ENCODE measurements at regions not wholly inside any gene's neighbourhood (a gene's known extent, or its start where the extent isn't known, plus 50 kb on each side); places are given as distances from the start of the nearest gene placed in this dataset.

DNA sequence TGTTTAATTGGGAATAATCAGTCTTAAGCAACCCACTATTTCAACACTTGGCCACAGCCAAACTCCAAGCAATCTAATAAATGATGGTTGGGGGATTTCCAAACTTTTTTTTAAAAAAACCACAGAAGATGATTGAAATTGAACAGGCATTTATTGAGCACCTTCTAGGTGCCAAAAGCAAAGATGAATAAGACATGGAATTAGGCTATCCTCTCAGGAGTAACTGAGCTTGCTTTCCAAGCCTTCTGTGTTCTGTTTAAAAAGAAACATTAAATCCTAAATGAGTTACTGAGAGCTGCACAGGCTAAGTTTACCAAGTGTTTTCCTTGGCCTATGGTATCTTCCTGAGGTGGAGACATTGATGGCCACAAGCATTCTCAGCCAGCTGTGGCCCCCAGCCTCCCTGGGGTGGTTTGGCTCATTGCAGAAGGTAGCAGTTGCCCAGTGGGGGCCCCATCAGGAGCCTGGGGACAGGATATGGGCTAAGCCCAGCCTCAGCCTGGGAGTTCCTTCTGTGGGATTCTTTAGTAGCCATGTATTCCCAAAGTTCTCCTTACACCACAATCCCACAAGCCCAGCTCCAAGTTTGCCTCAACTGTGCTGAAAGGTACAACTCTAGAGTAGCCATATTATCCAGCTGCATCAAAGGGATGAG lies 174.3 kb downstream of the C1D start:
- H3K4me3 ChIP-seq (ENCODE audit: low read length), result no peak overlapping the region
- no peaks in the 10 kb centered on the region for H3K4me1 ChIP-seq (ENCODE audit: control insufficient read depth, insufficient read depth, low read length)
- DNase-seq, result no peak
- no peak overlapping the region for H3K27ac ChIP-seq (ENCODE audit: low read length)
- intact Hi-C loops (cut with DNase I), result no loop called here
- H3K27me3 ChIP-seq (ENCODE audit: control insufficient read depth, insufficient read depth), result no peaks in the 10 kb centered on the region
- no peak for ATAC-seq
- H3K9me3 ChIP-seq (ENCODE audit: control insufficient read depth, low read length), result no peaks in the 10 kb centered on the region

DNA sequence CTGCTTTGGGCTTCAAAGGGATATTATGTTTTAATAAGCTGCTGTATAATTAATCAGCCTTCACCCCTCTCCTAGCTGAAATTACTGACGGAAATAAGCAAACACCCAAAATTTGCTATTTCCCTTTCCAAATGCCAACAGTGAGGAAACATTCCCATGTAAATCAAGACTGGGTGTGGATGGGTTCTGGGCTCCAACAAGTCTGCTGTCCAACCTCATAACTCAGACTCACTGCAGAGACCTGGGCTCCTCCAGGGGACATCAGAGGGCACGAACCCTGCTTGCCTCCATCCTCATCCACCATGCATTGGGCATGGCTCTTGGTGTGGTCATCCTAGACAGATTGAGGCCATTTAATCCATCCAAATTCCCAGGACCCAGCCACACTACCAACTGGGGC lies 173.7 kb downstream of the C1D start:
- Histone ChIP-seq H3K9me3 (ENCODE audit: control insufficient read depth, low read length) (no peaks in the 10 kb centered on the region), H3K27ac (ENCODE audit: low read length) (no peak overlapping the region), H3K4me3 (ENCODE audit: low read length) (no peak overlapping the region), H3K27me3 (ENCODE audit: control insufficient read depth, insufficient read depth) (no peaks in the 10 kb centered on the region), H3K4me1 (ENCODE audit: control insufficient read depth, insufficient read depth, low read length) (no peaks in the 10 kb centered on the region)
- ATAC-seq (no peak), DNase-seq (no peak)
- intact Hi-C loops (cut with DNase I), result no loop called here
- WGBS, result 89% methylated on average over 2 of the region's 2 CpGs

DNA sequence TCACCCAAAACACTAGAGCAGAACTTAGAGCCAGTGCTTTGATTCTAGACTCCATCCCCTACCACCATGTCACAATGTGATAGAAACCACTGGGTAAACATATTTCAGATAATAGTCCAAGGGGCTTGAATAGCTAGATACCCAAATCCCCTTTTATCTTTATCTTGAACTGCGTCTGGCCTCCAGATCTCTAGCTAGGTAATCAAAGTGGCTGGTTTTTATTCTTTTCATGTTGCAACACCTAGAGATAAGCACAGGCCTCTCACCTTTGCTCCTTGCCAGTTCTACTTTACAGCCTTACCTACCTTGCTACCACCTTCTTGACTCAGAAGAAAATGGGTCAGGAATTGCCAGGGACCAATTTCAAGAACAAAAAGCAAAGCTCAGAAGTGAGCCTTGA lies 171.2 kb downstream of the C1D start:
- Histone ChIP-seq H3K27ac (ENCODE audit: low read length) (no peak overlapping the region), H3K4me1 (ENCODE audit: control insufficient read depth, insufficient read depth, low read length) (no peaks in the 10 kb centered on the region), H3K9me3 (ENCODE audit: control insufficient read depth, low read length) (no peaks in the 10 kb centered on the region), H3K4me3 (ENCODE audit: low read length) (no peak overlapping the region), H3K27me3 (ENCODE audit: control insufficient read depth, insufficient read depth) (no peaks in the 10 kb centered on the region)
- intact Hi-C loops (cut with DNase I), result no loop called here
- WGBS, result 77% methylated on average over 1 of the region's 1 CpG
- DNase-seq (no peak), ATAC-seq (no peak)

DNA sequence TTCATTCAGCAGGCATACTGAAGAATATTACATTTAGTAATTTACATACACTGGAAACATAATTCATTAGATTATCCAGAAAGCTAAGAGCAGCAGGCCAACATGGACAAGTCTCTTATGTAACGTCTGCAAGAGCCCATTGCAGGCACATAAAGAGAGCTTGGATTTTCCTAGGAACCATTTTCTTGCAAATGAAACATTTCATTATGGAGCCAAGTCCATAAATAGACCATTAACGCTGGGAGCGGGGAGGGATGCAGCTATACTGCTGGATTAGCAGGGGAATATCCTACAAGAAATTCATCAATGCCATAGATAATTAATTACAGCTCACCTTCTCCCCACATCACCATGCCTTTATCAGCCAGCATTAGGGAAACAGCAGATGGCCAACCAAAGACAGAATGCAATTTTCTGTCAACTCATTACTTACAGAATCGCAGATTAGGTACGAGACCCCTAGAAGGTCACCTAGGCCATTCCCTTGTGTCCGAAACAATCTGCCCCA lies 170.4 kb downstream of the C1D start:
- intact Hi-C loops (cut with DNase I), result no loop called here
- H3K4me1 ChIP-seq (ENCODE audit: control insufficient read depth, insufficient read depth, low read length), result no peaks in the 10 kb centered on the region
- H3K27me3 ChIP-seq (ENCODE audit: control insufficient read depth, insufficient read depth), result no peaks in the 10 kb centered on the region
- H3K4me3 ChIP-seq (ENCODE audit: low read length), result no peak overlapping the region
- WGBS, result 58% methylated on average over 6 of the region's 6 CpGs
- ATAC-seq (no peak), DNase-seq (no peak)
- H3K9me3 ChIP-seq (ENCODE audit: control insufficient read depth, low read length), result no peaks in the 10 kb centered on the region
- H3K27ac ChIP-seq (ENCODE audit: low read length), result no peak overlapping the region

DNA sequence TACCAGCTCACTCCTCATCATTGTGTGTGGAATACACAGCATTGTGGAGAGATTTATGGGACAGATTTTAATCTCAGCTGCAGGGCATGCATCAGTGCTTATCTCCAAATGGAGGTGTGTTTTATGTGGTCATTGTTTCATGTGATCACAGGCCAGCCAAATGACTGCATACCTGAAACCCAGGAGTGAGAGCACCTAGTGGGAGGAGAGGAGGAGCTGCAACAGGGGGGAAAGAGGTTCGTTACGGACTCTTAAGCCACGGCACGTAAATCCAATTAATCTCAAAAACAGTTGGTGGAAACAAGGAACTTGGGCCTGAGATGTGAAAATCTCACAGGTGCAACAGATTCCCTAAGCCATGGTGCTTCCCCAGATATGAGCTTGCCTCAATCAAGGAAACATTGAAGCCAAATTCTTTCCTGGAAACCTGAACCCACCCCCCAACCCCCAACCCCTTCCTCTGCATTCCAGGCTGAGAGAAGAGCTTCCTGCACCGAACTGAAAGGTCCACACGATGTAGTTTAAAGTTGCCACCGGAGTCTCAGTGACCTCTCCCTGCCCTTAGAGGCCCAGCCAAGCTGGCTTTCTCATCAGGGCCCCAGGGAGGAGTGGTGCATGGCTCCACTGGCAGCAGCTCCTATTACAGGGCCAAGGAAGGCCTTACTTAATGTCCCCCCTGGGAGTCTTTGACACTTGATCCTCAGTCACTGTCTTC lies 167.4 kb downstream of the C1D start:
- Histone ChIP-seq H3K27ac (ENCODE audit: low read length) (no peak overlapping the region), H3K27me3 (ENCODE audit: control insufficient read depth, insufficient read depth) (no peaks in the 10 kb centered on the region), H3K4me3 (ENCODE audit: low read length) (no peak overlapping the region), H3K9me3 (ENCODE audit: control insufficient read depth, low read length) (no peaks in the 10 kb centered on the region), H3K4me1 (ENCODE audit: control insufficient read depth, insufficient read depth, low read length) (no peaks in the 10 kb centered on the region)
- intact Hi-C loops (cut with DNase I), result no loop called here
- DNase-seq (no peak), ATAC-seq (no peak)
- WGBS, result 50% methylated on average over 7 of the region's 7 CpGs

DNA sequence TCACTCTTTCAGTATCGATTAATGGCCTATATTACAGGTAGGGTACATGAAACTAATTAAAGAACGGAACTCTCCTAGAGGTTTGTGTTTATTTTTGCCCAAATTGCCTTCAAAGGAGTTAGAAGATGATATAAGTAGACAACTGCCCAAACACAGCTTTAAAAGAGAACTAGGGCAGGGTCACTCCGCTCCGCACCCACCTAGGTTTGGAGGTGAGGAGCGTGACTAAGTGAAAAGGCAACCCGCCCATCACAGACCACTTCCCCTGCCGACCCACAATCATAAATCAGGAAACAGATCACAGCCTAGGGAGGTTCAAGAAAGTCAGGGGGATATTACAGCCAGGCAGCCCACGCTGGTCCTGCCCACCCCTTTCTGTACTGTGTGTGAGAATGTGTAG lies 166.7 kb downstream of the C1D start:
- no peak for DNase-seq
- WGBS, result 88% methylated on average over 8 of the region's 8 CpGs
- ATAC-seq, result no peak
- no peaks in the 10 kb centered on the region for H3K4me1 ChIP-seq (ENCODE audit: control insufficient read depth, insufficient read depth, low read length)
- intact Hi-C loops (cut with DNase I), result no loop called here
- H3K4me3 ChIP-seq (ENCODE audit: low read length), result no peak overlapping the region
- H3K27me3 ChIP-seq (ENCODE audit: control insufficient read depth, insufficient read depth), result no peaks in the 10 kb centered on the region
- H3K9me3 ChIP-seq (ENCODE audit: control insufficient read depth, low read length), result no peaks in the 10 kb centered on the region
- no peak overlapping the region for H3K27ac ChIP-seq (ENCODE audit: low read length)

DNA sequence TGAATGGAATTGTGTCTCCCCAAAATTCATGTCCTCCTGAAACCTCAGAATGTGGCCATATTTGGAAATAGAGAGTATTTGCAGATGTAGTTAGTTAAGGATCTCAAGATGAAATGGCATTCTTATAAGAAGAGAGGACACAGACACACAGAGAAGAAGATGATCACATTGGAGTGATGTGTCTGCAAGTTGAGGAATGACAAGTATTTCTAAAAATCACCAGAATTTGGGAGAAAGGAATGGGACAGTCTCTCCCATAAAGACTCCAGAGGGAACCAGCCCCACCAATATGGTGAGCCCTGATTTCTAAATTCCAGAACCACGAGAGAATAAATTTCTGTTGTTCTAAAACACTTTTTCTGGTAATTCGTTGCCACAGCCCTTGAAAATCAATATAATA lies 166.3 kb downstream of the C1D start:
- ATAC-seq (no peak), DNase-seq (no peak)
- no peaks in the 10 kb centered on the region for H3K9me3 ChIP-seq (ENCODE audit: control insufficient read depth, low read length)
- intact Hi-C loops (cut with DNase I), result no loop called here
- no peaks in the 10 kb centered on the region for H3K27me3 ChIP-seq (ENCODE audit: control insufficient read depth, insufficient read depth)
- H3K4me3 ChIP-seq (ENCODE audit: low read length), result no peak overlapping the region
- 78% methylated on average over 2 of the region's 2 CpGs for WGBS
- H3K27ac ChIP-seq (ENCODE audit: low read length), result no peak overlapping the region
- H3K4me1 ChIP-seq (ENCODE audit: control insufficient read depth, insufficient read depth, low read length), result no peaks in the 10 kb centered on the region

DNA sequence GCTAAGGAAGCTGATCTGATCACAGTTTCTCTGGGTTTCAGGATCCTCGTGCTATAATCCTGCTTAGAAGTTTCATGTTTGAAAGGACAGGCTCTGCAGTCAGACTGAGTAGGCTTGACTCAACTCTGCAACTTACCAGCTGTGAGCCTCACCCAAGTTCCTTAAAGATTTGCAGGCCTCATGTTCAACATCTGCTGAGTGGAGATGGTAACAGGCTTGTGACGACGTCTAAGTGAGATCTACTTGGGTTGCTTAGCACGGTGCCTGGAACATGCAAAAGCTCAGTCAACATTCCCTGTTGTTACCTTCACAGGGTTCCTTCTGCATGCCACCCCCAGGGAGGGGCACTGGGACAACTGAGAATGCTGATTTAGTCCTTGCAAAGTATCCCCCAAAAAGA lies 164.2 kb downstream of the C1D start:
- DNase-seq (no peak), ATAC-seq (no peak)
- WGBS, result 66% methylated on average over 4 of the region's 4 CpGs
- Histone ChIP-seq H3K27me3 (ENCODE audit: control insufficient read depth, insufficient read depth) (no peaks in the 10 kb centered on the region), H3K4me1 (ENCODE audit: control insufficient read depth, insufficient read depth, low read length) (no peaks in the 10 kb centered on the region), H3K27ac (ENCODE audit: low read length) (no peak overlapping the region), H3K4me3 (ENCODE audit: low read length) (no peak overlapping the region), H3K9me3 (ENCODE audit: control insufficient read depth, low read length) (no peaks in the 10 kb centered on the region)
- intact Hi-C loops (cut with DNase I), result no loop called here

DNA sequence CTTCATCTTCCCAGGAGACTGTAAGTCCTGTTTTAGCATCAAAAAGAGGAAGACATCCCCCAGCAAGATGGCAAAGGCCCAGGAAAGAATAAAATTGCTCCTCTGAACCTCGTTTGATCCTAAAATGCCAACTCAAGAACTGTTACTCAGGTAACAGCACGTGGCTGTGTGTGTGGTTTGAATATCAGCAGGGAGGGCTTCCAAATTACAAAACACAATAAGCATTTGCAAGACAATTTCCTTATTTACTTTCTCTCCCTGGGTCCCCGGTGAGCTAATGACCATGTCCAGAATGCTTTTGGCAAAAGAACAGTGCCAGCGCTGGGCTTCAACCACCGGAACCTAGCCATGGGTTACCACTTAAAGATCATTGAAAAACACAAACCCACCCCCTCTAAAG lies 163.6 kb downstream of the C1D start:
- intact Hi-C loops (cut with DNase I), result no loop called here

DNA sequence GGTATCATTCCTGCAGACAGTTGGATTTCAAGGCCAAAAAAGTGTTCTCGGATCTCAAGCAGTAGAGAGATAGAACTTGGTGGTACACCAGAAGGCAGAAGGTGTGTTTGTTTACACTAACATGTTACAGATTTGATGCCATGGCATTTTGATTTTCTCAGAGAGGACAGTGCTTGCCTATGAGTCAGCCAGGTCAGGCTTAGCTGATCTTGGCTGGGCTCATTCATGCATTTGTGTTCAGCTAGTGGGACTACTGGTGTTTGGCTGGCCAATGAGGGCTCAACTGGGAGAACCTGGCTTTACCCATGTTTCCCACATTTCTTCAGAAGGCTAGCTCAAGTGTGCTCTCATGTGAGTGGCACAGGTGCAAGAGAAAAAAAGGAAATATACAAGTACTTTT lies 162.0 kb downstream of the C1D start:
- DNase-seq, result no peak
- WGBS, result 88% methylated on average over 1 of the region's 1 CpG
- Histone ChIP-seq H3K4me3 (ENCODE audit: low read length) (no peak overlapping the region), H3K27ac (ENCODE audit: low read length) (no peak overlapping the region), H3K27me3 (ENCODE audit: control insufficient read depth, insufficient read depth) (no peaks in the 10 kb centered on the region), H3K4me1 (ENCODE audit: control insufficient read depth, insufficient read depth, low read length) (no peaks in the 10 kb centered on the region), H3K9me3 (ENCODE audit: control insufficient read depth, low read length) (no peaks in the 10 kb centered on the region)
- intact Hi-C loops (cut with DNase I), result no loop called here
- no peak for ATAC-seq

More for the DNA sequence above, 163.6 kb downstream of the C1D start:
- Histone ChIP-seq H3K9me3 (ENCODE audit: control insufficient read depth, low read length) (no peaks in the 10 kb centered on the region), H3K27me3 (ENCODE audit: control insufficient read depth, insufficient read depth) (no peaks in the 10 kb centered on the region), H3K27ac (ENCODE audit: low read length) (no peak overlapping the region), H3K4me1 (ENCODE audit: control insufficient read depth, insufficient read depth, low read length) (no peaks in the 10 kb centered on the region), H3K4me3 (ENCODE audit: low read length) (no peak overlapping the region)
- ATAC-seq (no peak), DNase-seq (no peak)
- WGBS, result 46% methylated on average over 5 of the region's 5 CpGs

DNA sequence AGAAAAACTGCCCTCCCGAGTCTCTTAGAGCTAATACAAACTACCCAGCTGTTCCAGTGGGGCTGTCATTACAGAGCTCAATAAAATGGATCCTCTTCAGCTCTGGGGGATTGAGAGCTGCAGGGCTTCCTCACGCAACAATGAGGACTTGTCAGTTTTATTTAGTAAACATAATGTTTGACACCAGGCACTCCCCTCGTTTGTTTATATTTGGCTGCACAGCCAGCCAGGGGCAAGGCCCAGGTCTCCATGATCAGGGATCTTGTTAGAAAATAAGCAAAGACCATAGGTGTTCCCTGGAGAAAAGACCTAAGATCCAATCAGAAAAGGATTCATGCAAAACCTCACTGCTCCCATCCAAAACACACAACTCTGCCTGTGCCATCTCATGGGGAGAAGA lies 158.2 kb downstream of the C1D start:
- H3K9me3 ChIP-seq (ENCODE audit: control insufficient read depth, low read length), result no peaks in the 10 kb centered on the region
- DNase-seq, result no peak
- H3K27ac ChIP-seq (ENCODE audit: low read length), result no peak overlapping the region
- H3K4me3 ChIP-seq (ENCODE audit: low read length), result no peak overlapping the region
- WGBS, result 67% methylated on average over 3 of the region's 3 CpGs
- intact Hi-C loops (cut with DNase I), result no loop called here
- H3K4me1 ChIP-seq (ENCODE audit: control insufficient read depth, insufficient read depth, low read length), result no peaks in the 10 kb centered on the region
- ATAC-seq, result no peak
- H3K27me3 ChIP-seq (ENCODE audit: control insufficient read depth, insufficient read depth), result no peaks in the 10 kb centered on the region

Measured in right cardiac atrium (tissue), 5 donors.